Renal cortical epithelial cell (primary cell): ENCODE measurements at regions not wholly inside any gene's neighbourhood (a gene's known extent, or its start where the extent isn't known, plus 50 kb on each side); places are given as distances from the start of the nearest gene placed in this dataset.
A peak's percentile ranks its signal among the peaks of the same experiment; 100 is the strongest.
"Not testable (repeated sequence)": the region's sequence is repeated elsewhere in the genome, so short reads cannot be mapped to it uniquely, and the experiment has no call there.

ENCODE experiments used
- DNase-seq: peaks from one replicate; pipeline ENCODE4 v3.0.0-alpha.2; 2011; ENCODE audit warnings: low read depth

DNA sequence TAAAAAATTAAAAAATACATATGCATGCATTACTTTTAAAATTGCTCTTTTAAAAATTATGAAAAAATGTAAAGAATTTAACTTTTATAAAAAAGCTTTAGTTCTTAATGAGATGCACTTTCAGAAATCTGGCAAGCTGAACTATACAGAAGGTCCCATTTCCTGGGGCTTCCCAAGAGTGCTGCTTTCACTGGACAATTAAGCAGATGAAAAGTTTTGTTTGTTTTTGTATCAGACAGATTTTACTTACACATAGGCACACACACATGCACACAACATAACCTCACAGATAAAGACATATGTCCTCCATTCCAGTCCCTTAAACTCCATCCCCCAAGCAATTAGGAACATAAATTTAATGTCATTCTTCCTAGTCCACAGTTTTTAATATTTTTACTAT lies 402.3 kb upstream of the ASIC2 start:
- DNase-seq = no peak

DNA sequence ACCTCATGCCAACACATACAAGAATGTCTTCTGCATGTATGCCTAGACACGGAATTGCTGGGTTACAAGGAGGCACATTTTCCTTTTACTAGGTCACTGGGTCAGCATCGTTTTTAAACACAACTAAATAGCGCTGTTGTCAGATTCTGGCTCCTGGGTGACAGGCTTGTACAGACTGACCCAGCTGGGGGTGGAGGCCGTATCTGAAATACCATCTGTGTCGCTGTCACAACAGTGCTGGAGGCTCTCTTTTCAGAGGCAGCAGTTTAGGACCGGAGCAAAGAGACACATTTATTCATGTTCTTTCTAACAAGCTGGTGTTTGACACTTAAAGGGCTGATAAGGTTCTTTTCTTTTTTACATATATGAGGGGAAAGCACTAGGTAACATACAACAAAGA lies 403.0 kb upstream of the ASIC2 start:
- no peak for DNase-seq

DNA sequence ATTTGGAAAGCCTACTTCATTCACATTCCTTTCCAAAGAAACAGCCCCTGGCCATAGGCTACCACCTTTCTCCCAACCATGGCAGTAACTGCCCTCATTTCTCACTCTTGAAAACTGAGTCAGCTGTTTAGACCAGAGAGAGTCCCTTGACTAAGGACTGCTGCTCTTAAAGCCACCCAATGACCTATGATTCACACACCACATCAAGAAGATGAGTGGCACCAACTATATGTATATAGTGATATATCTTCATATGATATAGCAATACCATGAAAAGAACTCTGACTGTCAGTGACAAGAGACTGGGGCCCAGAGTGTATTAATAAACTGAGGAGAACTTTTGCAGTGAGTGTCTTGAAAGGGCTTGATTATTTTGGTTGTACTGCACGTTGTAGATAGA lies 404.5 kb upstream of the ASIC2 start:
- no peak for DNase-seq

DNA sequence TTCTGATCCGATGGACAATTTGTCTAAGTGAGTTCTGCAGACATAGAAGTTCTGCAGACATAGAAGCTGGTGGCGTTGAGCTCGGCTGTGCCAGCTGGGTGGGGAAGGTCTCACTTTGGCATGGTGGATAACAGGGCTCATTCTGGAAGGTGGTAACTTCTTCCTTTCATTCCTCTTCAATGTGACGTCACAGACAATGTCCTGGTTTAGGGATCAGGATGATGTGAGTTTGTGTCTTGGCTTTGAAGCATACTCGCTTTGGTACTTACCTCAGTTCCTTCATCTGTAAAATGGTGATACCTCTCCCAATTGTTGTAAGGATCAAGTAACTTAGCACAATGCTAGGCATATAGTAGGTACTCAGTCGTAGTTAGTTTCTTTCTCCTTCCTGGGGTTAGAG lies 408.8 kb upstream of the ASIC2 start:
- no peak for DNase-seq

DNA sequence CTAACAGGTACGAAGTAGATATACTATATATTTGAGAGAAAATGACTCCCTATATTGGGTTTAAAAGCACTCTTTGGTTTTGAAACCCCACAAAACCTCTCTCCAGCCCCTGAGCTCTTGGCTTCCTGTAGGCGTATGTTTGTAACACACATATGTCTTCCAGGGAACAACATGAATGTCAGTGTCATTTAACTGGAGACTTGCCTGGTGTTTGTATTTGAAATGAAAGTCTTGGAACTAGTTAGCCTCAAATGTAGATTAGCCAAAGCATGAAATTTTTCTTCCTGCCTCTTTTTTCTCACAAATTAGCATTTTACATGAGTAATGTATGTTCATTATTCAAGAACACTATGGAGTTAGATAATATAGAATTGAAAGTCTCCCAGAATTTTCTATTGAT lies 411.8 kb upstream of the ASIC2 start:
- DNase-seq = no peak

DNA sequence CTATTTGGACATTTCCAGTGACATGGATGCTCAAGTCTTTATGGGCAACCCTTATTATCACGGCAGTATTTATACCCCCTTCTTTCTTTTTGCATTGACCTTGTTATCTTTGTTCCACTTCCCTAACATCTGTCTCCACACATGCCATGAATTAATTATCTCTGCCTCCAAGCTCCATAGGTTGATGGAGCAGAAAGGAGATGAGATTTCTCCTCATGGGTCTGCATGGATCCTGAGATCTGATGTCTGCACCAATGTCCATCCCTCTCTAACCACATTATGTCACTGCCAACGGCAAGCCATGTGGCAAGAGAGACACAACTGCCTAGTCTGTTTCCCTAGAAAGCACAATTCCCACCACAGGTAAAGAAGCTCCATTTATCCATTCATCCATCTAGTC lies 416.8 kb upstream of the ASIC2 start:
- no peak for DNase-seq

DNA sequence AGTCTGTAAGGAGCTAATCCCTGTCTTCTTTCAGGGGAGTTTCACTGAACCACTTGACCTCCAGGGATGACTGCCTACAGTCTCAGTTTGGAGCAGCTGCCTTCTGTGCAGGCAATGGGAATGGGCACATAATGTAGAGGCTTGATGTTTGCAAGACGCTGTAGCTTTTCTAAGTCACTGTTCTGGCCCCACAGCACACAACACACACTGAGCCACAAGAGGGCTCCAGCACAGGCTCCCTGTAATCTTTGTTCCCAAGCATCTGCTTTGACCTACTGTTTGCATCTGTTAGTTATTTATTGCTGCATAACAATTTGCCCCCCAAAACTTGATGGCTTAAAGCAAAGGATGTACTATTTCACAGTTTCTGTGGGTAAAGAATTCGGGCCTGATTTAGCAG lies 419.0 kb upstream of the ASIC2 start:
- DNase-seq = no peak

DNA sequence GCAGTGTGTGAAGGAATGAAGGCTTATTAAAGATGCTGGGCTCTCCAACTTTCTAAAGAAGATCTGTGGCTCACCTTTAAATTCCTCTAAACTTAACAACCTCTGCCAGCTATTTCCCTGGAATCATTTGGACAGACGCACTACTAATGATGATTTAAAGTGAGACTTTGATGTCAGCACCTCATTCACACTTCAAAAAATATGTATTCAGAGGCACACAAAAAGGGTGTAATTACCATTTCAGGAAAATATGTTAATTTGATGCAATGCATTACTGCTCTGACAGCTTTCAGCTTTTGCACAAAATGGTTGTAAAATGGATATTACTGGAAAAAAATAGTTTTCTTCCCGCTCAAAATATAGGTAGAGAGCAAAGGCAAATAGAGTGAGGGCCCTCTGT lies 423.9 kb upstream of the ASIC2 start:
- DNase-seq = no peak

DNA sequence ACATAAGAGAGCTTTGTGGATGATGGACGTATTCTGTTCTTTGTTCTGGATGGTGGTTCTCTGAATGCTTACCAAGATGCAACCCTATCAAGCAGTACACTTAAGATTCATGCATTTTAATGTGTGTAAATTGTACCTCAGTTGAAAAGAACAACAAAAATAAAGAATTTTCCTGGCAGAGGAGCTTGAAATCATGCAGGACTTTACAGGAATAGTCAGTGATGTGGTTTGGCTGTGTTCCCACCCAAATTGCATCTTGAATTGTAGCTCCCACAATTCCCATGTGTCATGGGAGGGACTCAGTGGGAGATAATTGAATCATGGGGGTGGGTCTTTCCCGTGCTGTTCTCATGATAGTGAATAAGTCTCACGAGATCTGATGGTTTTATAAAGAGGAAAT lies 430.6 kb upstream of the ASIC2 start:
- DNase-seq = not testable (repeated sequence)

DNA sequence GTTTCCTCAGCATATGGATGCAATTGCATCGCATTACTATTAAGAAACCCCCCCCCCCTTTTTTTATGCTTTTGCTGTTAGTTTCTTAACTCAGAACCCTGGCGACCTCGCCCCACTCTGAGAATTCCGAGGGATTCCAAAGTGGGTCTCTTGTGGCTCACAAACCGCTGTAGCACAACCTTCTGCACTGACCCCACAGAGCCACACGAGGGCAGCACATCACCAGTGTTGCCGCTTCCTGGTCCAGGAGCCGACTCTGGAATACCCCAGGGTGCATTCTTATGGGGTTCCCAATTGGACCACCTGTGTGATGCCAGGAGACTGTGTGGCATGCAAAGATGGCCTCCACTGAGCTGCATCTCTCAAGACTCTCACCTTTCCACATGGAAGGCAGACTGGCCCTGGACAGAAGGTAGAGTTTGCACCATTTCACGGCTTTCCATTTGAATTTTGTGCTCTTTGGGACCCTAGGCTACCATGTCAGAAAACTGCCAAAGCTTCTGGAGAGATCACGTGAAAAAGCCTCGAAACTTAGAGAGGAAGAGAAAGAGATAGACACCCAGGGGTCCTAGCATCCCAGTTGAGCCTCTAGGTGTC lies 432.7 kb upstream of the ASIC2 start:
- peak; percentile 2 for DNase-seq

DNA sequence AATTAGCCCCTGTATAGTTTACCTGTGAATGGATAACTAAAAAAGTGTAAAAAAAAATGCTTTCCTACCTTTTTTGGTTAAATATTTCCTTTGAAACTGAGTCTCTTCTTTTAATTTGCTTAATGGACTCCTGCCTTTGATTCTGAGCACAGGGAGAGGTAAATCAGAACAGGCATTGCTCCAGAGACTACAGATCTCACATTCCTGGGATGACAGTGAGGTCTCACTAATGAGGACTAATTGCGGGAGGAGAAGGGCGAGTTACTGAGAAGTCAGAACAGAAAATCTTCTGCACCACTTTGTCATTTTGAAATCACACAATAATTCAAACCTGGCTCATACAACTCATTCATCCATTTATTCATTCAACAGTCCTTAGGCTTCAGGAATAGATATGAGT lies 437.0 kb upstream of the ASIC2 start:
- no peak for DNase-seq

DNA sequence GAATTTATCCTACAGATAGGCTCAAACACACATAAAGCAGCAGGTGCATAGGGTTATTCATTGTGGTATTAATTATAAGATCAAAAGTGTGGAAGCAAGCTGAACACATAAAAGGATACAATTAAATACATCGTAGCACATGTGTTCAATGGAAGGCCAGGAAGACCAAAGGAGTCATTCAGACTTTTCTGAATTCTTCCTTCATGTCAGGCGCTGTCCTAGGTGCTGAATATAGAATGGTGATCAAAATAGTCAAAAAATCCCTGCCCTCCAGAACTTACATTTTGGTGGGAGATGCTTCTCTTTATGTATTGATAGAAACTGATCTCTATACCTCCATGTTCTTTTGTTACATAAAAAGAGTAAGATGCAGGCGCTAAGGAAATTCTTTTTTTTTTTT lies 439.0 kb upstream of the ASIC2 start:
- DNase-seq = no peak

DNA sequence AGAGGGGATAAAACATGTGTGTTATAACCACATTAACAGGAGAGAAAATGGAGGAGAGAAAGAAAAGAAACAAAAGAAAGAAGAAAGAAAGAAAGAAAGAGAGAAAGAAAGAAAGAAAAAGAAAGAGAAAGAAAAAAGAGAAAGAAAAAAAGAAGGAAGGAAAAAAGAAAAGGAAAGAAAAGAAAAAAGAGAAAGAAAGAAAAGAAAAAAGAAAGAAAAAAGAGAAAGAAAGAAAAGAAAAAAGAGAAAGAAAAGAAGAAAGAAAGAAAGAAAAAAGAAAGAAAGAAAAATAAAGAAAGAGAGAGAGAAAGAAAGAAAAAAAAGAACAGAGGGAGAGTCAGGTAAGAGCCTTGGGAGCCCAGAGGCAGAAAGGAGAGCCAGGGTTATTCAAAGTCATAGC lies 446.6 kb upstream of the ASIC2 start:
- DNase-seq = no peak

DNA sequence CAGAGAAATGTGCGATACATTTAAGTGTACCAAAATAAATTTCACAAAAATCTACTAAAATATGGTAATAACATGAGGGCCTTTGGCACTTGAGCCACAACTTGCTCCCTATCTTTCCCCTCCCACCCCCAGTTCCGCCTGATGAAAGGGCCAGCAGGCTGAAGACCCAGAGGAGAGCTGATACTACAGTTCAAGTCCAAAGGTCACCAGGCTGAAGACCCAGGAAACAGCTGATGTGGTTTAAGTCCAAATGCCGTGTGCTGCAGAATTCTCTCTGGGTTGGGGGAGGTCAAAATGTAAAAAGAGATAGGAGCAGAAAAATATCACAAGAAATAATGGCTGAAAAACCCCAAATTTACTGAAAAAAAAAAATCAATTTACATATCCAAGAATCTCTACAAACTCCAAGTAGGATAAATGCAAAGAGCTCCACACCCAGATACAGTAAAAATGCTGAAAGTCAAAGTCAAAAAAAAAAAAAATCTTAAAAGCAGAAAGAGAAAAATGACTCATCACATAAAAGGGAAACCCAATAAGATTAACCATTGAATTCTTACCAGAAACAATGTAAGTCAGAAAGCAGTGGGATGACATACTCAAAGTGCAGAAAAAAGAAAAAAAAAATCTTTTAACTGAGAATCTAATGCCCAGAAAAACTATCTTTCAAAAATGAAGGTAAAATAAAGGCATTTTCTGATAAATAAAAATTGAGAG lies 452.1 kb upstream of the ASIC2 start:
- no peak for DNase-seq

DNA sequence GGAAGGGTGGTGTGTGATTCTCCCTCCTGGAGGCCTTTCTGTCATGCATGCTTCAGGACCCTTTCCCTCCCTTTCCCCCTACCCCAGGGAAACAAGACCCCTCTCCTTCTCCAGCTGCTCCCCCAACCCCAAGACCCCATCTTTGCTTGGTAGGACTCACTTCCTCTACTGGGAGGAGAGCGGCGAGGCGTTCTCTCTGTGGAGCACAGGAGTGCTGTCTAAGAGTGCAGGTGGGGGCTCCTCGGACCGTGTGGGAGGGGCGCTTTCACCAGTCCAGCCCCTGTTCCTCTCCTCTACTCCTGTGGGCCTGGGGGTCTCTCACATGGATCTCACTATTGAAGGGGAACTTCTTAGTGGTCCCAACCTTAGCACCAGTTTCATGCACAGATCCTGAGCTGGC lies 456.1 kb upstream of the ASIC2 start:
- DNase-seq = no peak

DNA sequence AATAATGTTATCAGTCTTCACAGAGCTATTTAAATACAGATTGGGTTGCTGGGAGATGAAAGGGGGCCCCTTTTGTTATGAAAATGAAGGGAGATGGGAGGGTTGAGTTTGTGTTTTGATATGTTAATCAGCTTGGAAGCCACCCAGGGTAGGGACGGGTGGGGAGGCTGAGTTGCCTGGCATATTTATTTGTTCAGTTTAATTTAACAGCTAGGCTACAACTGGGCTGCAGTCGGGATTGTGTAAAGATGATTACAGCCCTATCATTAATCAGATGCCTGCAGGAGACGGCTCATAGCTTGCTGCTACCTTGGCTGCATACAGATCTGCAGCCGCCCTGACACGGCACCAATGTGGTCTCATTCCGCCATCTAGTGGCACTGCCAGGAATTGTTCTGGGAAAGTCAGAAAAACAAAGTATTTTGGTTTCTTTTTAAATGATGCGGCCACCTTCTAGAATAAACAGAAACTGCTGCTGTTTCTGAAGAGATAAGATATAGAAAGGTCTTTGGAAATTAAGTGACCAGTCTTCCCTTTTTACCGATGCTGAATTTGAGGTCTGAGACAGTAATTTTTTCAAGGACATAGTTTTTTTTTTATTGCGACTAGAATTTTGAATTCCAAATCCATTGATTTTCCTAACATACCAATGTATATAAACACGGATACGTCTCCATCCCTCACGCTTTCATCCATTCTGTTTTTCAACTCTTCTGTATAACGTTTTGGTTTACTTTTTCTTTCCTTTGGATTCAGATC lies 458.0 kb upstream of the ASIC2 start:
- peak; percentile 43 for DNase-seq

DNA sequence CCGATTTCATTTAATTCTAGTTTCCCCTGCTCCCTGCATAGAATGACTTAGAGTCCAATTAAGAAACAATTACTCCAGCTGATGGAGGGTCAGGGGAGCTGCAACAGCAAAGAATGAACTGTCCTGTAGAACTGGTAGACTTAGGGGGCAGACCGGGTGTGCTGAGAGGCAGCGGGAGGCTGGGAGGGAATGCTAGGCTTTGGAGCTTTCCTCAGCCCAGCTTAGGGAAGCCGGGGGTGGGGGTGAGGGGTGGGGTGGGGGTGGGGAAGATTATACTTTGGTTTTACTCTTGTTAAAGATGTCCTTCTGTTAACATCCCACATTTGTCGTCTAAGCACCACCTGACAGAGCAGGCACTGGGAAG lies 458.6 kb upstream of the ASIC2 start:
- DNase-seq = no peak

DNA sequence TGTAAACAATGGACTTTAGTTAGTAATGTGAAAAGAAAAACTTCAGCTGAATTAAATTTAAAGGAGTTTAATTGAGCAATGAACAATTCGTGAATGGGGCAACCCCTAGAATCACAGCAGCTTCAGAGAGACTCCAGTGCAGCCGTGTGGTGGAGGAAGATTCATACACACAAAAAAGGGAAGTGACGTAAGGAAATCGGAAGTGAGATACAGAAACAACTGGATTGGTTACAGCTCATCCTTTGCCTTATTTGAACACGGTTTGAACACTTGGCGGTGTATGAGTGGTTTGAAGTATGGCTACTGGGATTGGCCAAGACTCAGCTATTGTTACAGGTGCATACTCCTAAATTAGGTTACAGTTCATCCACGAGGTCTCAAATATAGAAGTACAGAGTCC lies 460.4 kb upstream of the ASIC2 start:
- DNase-seq = no peak

DNA sequence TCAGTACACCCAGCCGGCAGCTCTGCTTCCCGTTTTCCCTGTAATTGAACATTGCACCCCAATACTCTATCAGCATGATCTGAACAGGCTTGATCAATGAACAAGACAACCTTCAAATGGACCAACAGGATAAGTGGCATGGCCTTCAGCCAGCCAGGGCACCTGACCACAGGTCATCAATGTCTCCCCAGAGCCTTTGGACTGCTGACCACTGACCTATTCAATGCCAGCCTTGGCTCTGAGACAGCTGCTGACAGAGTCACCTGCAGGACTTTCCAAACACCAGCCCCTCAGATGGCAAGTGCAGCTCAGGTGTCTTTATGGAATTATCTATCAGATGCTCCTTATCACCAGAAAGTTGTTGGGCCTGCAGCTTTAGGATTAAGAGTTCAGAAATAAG lies 462.9 kb upstream of the ASIC2 start:
- DNase-seq = no peak

DNA sequence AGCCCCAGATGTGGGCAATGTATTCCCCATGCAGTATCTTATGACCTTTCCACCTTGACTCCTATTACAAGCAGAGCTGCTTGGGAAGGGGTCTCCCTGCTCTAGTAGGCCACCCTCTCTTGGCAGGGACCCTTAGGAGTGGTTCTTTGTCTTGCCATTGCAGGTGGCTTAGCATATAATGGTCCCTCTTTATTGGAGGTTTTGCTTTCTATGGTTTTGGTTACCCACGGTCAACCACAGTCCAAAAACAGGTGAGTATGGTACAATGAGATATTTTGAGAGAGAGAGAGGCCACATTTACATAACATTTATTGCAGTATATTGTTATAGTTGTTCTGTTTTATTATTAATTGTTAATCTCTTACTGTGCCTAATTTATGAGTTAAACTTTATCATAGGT lies 472.8 kb upstream of the ASIC2 start:
- no peak for DNase-seq

DNA sequence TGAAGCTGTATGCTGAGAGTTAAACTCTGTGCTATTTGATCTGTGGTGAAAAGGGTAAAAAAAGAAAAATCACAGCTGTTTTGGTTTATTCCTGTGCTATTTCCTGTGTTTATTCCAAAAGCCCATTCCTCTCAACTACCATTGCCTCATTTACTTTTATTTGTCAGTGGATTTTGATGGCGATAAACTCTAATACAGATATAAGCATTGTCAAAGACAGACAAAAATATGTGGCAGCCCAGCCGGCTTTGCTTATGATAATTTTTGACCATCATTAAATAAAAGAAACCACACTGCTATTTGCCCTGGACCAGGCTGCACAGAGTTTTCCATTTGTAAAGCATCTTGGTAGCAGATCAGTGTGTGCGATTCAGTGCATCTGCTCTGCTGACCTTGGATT lies 473.6 kb upstream of the ASIC2 start:
- no peak for DNase-seq

DNA sequence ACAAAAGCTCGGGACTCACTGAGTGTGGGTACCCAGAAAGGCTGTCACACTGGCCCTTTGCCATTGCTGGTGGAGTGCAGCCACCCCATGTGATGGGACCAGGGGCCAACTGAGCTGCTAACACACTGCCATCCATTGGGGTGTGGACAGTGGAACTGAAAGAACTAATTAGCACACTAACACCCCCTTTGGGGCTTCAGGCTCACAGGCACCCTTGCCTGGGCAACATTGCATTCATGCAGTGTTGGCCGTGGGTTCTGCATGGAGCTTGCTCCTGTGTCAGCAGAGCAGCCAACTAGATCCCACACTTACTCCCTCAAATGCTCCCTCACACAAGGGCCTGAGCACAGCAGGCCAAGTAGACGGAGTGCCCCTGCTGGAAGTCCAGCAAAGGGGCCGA lies 476.0 kb upstream of the ASIC2 start:
- DNase-seq = no peak

DNA sequence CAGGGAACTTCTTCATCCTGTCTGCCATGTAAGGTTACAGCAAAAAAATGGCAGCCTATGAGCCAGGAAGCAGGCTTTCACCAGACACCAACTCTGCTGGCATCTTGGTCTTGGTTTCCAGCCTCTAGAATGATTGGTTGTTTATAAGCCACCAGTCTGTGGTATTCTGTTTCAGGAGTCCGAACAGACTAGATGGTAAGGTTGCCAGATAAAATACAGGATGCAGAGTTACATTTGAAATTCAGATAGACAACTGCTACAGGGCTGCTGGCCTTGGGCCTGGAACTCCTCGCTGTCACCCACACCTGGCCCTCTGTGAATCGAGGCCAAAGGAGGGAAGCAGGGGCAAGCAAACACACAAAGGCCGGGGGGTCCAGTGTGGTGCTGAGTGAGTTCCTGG lies 478.8 kb upstream of the CCL2 start:
- no peak for DNase-seq

DNA sequence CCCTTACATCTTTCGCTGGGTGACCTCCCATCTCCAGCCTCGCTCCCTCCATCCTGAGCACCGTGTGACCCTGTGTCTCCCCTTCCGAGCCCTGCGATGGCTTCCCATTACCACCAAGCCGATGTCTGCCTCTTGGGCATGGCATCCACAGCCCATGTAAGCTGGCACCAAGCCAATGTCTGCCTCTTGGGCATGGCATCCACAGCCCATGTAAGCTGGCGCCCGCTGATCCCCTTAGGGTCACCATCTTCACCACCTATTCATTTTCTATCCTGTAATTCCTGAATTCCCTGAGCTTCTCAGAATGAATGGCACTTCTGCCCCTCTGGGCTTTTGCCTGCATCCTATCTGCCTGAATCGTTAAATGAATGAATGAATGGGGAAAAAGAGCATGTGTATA lies 478.2 kb upstream of the CCL2 start:
- DNase-seq = no peak
